ENCODE measurements at regions not wholly inside any gene's neighbourhood (a gene's known extent, or its start where the extent isn't known, plus 50 kb on each side); places are given as distances from the start of the nearest gene placed in this dataset.

DNA sequence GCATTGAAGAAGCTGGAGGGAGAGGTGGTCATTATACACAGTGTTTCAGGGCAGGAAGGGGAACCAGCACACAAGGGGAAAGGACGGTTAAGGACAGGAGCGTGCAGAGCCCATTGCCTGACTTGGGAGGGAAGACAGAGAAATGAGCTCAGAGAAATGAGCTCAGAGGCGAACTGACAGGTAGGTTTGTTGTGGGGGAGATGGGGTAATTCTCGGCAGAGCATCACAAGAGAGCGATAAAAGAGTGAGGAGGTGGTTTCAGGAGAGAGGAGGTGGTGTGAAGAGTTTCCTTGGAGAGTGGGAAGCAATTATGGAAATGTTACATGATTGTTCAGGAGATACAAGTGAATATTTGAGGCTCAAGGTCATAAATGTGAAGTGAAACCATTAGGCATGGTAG, 61.0 kb downstream of the MRGPRX1 start:
- no peak overlapping the region for H3K4me3 Mint-ChIP-seq
- DNase-seq (ENCODE audit: low spot score in 2 of 2) (no peak), ATAC-seq (replicated peaks; ENCODE audit: extremely low read depth, poor library complexity, severe bottlenecking) (no peak)

DNA sequence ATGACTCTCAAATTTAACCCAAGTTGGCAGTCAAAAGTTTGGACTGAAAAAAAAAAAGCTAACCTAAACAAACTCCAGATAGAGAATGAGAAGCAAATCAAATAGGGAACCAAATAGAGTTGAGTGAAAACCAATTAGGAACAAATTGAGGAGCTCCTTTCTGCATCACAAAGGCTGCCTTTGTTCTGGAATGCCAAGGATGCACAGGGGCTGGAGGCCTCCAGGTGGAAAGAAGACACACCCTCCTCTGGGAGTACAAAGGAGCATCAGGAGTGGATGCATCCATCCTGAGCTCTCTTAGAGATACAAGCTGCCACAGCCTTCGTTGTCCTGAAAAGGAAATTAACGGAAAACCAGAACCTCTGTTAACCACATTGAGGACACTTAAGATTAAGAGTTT, 73.3 kb downstream of the MRGPRX1 start:
- Mint-ChIP-seq H3K36me3 (ENCODE audit: insufficient read depth) (no peaks in the 10 kb centered on the region), H3K4me3 (no peak overlapping the region), H3K27me3 (peaks cover 45% of the 10 kb centered on the region), H3K27ac (ENCODE audit: low read depth) (no peak overlapping the region), H3K4me1 (no peaks in the 10 kb centered on the region), H3K9me3 (no peaks in the 10 kb centered on the region)
- DNase-seq (ENCODE audit: low spot score in 2 of 2) (no peak), ATAC-seq (replicated peaks; ENCODE audit: extremely low read depth, poor library complexity, severe bottlenecking) (no peak)

More for the DNA sequence above, 61.0 kb downstream of the MRGPRX1 start:
- Mint-ChIP-seq H3K36me3 (ENCODE audit: insufficient read depth) (no peaks in the 10 kb centered on the region), H3K27ac (ENCODE audit: low read depth) (no peak overlapping the region), H3K9me3 (no peaks in the 10 kb centered on the region), H3K27me3 (peaks cover 56% of the 10 kb centered on the region), H3K4me1 (no peaks in the 10 kb centered on the region)

DNA sequence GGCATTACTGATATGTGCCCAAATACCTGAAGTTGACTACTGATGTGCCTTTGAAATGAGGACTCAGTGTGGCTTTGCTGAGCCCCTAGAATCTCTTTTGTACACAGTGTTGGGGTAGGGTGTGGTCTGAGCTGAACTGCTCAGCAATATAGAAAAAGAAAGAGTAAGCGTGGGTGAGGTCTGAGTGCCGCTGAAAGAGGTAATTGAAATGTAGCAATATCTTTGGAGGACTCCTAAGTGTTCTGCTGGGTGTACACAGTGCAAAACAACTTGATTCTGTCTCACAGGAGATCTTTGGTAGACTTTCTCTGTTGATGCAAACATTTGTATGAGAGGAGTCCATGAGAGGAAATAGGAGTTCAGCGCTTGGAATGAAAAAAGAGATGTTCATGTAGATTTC, 73.7 kb upstream of the PTPN5 start:
- DNase-seq (ENCODE audit: low spot score in 2 of 2), result no peak
- Mint-ChIP-seq H3K27ac (ENCODE audit: low read depth) (no peak overlapping the region), H3K27me3 (peaks cover 50% of the 10 kb centered on the region), H3K9me3 (no peaks in the 10 kb centered on the region), H3K4me3 (no peak overlapping the region), H3K36me3 (ENCODE audit: insufficient read depth) (no peaks in the 10 kb centered on the region), H3K4me1 (no peaks in the 10 kb centered on the region)
- no peak for ATAC-seq (replicated peaks; ENCODE audit: extremely low read depth, poor library complexity, severe bottlenecking)

DNA sequence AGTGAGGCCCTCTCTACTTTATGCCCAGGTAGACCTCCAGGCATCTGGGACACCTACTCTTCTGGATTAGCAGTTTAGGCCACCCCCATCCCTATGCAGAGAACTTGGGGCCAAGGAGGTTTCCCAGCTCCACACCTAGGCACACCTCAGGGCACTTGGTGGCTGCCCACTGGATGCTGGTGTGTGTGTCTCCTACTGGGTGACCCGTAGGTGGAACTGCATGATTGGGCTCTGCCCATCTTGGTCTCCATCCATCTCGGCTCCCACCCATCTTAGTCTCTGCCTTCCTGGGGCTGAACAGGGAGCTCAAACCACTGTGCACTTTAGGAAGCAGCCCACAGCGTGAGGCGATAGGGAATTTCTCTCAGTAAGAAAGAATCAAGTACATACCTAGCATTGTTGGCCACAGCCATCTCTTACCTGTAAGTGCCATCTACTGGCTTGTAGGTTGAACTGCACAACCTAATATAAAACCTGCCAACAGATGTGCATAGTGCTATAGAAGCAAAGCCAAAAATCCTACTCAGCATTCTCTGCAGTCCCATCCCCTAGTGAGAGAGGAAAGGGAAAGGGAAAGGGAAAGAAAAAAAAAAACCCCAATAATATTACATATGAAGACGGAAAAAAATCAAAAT, 61.6 kb upstream of the PTPN5 start:
- Mint-ChIP-seq H3K4me1 (no peaks in the 10 kb centered on the region), H3K4me3 (no peak overlapping the region)
- no peak for ATAC-seq (replicated peaks; ENCODE audit: extremely low read depth, poor library complexity, severe bottlenecking)

DNA sequence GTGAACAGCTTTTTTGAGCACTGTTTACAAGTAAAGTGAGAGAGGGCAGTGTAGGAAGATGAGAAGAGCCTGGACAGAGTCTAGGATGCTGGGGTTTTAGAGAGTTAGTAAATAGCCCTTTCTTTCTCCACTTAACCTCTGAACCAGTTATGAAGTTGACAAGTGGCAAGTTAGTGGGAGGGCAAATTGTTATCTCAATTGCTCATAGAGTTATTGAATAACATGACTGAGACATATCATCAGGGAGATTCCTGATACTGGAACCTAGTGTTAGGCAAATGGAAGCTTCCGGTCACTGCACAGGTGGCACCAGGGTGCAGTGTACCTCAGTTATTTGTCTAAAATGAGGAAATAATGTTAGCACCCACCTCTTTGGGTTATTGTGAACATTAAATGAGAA, 57.8 kb upstream of the PTPN5 start:
- no peaks in the 10 kb centered on the region for H3K36me3 Mint-ChIP-seq (ENCODE audit: insufficient read depth)
- no peak overlapping the region for H3K4me3 Mint-ChIP-seq
- H3K27ac Mint-ChIP-seq (ENCODE audit: low read depth), result no peak overlapping the region
- H3K27me3 Mint-ChIP-seq, result peaks cover 54% of the 10 kb centered on the region
- ATAC-seq (replicated peaks; ENCODE audit: extremely low read depth, poor library complexity, severe bottlenecking) (no peak), DNase-seq (ENCODE audit: low spot score in 2 of 2) (no peak)
- peaks cover 6% of the 10 kb centered on the region for H3K9me3 Mint-ChIP-seq
- H3K4me1 Mint-ChIP-seq, result no peaks in the 10 kb centered on the region

More for the DNA sequence above, 61.6 kb upstream of the PTPN5 start:
- Mint-ChIP-seq H3K27ac (ENCODE audit: low read depth) (no peak overlapping the region), H3K36me3 (ENCODE audit: insufficient read depth) (no peaks in the 10 kb centered on the region), H3K9me3 (peaks cover 6% of the 10 kb centered on the region), H3K27me3 (peaks cover 62% of the 10 kb centered on the region)
- no peak for DNase-seq (ENCODE audit: low spot score in 2 of 2)

DNA sequence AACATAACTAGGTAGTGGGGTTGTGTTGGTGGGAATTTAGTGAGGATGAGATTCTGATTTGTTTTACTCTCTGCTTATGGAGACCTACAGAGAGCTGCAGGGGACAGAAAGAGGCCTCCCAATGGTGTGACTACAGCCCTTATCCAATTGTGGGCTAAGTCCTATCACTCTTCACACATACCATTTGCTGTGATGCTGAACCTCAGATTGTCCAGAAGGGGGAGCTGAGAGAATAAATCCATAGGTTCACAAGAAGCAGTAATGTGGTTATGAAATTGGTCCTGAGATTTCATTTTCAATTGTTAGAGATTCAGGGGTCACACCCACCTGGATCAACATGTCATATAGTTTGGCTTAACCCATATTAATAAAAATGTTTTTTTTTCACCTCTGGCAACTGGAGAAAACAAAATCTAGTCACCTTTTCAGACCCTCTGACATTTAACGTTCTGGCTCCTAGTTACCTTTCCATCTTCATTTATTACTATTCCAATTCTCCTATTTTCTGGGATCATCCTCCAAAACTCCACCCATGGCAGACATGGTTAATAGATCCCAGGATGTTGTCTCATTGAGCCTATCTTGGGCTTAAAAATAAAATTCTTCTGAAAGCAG, 53.3 kb upstream of the PTPN5 start:
- Mint-ChIP-seq H3K27ac (ENCODE audit: low read depth) (no peak overlapping the region), H3K9me3 (peaks cover 10% of the 10 kb centered on the region), H3K4me3 (no peak overlapping the region), H3K27me3 (peaks cover 62% of the 10 kb centered on the region), H3K36me3 (ENCODE audit: insufficient read depth) (no peaks in the 10 kb centered on the region), H3K4me1 (no peaks in the 10 kb centered on the region)
- DNase-seq (ENCODE audit: low spot score in 2 of 2) (no peak), ATAC-seq (replicated peaks; ENCODE audit: extremely low read depth, poor library complexity, severe bottlenecking) (no peak)
